ENCODE measurements at regions not wholly inside any gene's neighbourhood (a gene's known extent, or its start where the extent isn't known, plus 50 kb on each side); places are given as distances from the start of the nearest gene placed in this dataset.

DNA sequence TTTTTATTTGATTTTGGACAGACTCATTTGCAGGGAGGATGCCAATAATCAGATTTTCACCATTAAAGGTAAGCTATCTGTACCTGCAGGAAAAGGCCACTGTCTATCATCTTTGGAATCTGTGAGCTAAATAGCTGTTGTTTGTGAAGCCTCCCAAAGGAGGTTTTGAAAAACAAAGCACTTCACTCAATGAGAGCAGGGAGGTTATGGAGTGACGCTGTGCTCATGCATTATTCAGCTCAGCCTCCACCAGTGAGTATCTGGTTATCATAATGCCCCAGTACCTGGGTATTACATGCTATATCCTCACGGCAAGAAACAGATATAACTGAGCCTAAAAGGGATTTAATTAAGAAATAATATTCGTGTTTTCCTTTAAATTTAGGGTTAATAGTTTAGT, 189.6 kb upstream of the PIK3C3 start:
- H3K36me3 ChIP-seq (ENCODE audit: control insufficient read depth, insufficient read depth, low read length) = no peaks in the 10 kb centered on the region
- H3K27me3 ChIP-seq (ENCODE audit: control insufficient read depth, insufficient read depth, low read length) = no peaks in the 10 kb centered on the region
- H3K4me1 ChIP-seq (ENCODE audit: control insufficient read depth, insufficient read depth, low read length) = peaks cover 3% of the 10 kb centered on the region
- no peaks in the 10 kb centered on the region for H3K9me3 ChIP-seq (ENCODE audit: control insufficient read depth, insufficient read depth, low read length)
- no peak overlapping the region for H3K4me3 ChIP-seq (ENCODE audit: low read depth, low read length)
- no peak overlapping the region for H3K27ac ChIP-seq (ENCODE audit: low read depth, low read length)
- DNase-seq (ENCODE audit: low read depth in 4 of 6, low spot score in 6 of 6) = peak in 1 of 6 donors; percentile 70
- WGBS (ENCODE audit: insufficient coverage) = 40% methylated on average over 1 of the region's 3 CpGs

DNA sequence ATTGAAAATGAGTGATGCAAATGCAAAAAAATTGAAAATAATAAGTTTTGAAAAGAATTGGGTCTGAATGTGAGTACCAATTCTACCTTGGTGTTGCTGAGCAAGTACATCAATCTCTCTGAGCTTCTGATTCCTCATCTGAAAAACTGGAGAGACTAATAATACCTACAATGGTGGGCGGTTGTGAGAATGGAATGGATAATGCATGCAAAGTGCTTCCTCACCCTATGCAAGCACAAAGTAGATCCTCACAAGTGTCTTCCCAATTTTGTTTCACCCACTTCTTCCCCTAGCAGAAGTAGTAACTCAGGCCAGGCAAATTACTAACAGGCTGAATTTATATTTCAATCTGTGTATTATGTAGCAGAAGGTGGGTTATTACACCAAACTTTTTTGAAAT, 191.7 kb upstream of the PIK3C3 start:
- Histone ChIP-seq H3K4me1 (ENCODE audit: control insufficient read depth, insufficient read depth, low read length) (peaks cover 3% of the 10 kb centered on the region), H3K9me3 (ENCODE audit: control insufficient read depth, insufficient read depth, low read length) (no peaks in the 10 kb centered on the region), H3K4me3 (ENCODE audit: low read depth, low read length) (no peak overlapping the region), H3K27ac (ENCODE audit: low read depth, low read length) (no peak overlapping the region), H3K27me3 (ENCODE audit: control insufficient read depth, insufficient read depth, low read length) (no peaks in the 10 kb centered on the region), H3K36me3 (ENCODE audit: control insufficient read depth, insufficient read depth, low read length) (no peaks in the 10 kb centered on the region)
- no CpG with 5 or more reads among the region's 1 CpG for WGBS (ENCODE audit: insufficient coverage)
- no peak for DNase-seq (ENCODE audit: low read depth in 4 of 6, low spot score in 6 of 6)

DNA sequence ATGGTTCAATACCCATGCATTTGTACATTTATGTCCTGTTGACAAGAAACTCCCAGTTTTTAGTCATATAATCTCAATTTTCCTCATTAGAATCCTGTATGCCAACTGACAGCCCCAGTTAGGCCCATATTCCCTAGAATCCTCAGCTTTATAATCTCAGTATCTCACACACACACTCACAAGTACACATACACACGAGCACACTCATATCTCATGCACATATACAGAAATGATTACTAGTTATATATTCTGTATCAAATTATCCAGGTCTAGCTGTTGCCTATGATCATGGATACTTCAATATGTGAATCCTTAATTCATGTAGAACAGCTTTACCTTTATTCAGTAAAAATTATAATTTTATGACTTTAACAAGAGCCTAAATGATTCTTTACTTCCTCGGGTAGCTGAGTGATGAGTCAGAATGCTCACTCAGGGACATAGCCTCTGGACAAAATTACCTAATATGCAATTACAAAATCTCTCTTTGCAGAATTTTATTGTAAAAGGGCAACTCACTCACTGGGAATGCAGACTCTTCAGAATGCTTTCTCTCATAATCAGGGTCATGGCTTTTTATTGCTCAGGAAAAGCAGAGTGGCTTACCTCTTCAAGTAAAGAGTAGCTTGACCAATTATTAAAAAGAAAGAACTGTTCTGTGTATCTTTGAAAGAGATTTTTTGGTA, 193.6 kb upstream of the PIK3C3 start:
- no peaks in the 10 kb centered on the region for H3K27me3 ChIP-seq (ENCODE audit: control insufficient read depth, insufficient read depth, low read length)
- no CpG with 5 or more reads among the region's 2 CpGs for WGBS (ENCODE audit: insufficient coverage)
- no peaks in the 10 kb centered on the region for H3K9me3 ChIP-seq (ENCODE audit: control insufficient read depth, insufficient read depth, low read length)
- DNase-seq (ENCODE audit: low read depth in 4 of 6, low spot score in 6 of 6) = no peak
- H3K4me3 ChIP-seq (ENCODE audit: low read depth, low read length) = no peak overlapping the region
- H3K36me3 ChIP-seq (ENCODE audit: control insufficient read depth, insufficient read depth, low read length) = no peaks in the 10 kb centered on the region
- no peak overlapping the region for H3K27ac ChIP-seq (ENCODE audit: low read depth, low read length)
- H3K4me1 ChIP-seq (ENCODE audit: control insufficient read depth, insufficient read depth, low read length) = peaks cover 3% of the 10 kb centered on the region

DNA sequence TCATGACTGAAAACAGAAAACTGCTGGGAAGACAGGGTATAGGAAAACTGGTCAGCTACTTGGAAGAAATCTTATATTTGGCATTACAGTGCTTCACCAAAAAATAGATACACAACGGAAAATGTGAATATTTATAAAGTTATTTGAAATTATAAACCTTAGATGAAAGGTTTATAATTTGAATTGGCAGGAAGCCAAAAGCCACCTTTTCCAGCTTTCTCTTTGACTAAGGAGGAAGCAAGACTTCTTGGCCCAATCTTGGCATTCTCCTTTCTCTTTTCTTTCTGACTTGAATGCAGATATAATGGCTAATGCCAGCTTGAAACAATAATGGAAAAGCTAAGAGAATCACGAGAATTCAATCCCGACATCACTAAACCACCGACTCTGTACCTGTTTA, 196.5 kb upstream of the PIK3C3 start:
- H3K27ac ChIP-seq (ENCODE audit: low read depth, low read length) = no peak overlapping the region
- H3K4me3 ChIP-seq (ENCODE audit: low read depth, low read length) = no peak overlapping the region
- H3K36me3 ChIP-seq (ENCODE audit: control insufficient read depth, insufficient read depth, low read length) = no peaks in the 10 kb centered on the region
- H3K4me1 ChIP-seq (ENCODE audit: control insufficient read depth, insufficient read depth, low read length) = no peaks in the 10 kb centered on the region
- no CpG with 5 or more reads among the region's 4 CpGs for WGBS (ENCODE audit: insufficient coverage)
- H3K27me3 ChIP-seq (ENCODE audit: control insufficient read depth, insufficient read depth, low read length) = no peaks in the 10 kb centered on the region
- no peaks in the 10 kb centered on the region for H3K9me3 ChIP-seq (ENCODE audit: control insufficient read depth, insufficient read depth, low read length)
- no peak for DNase-seq (ENCODE audit: low read depth in 4 of 6, low spot score in 6 of 6)

DNA sequence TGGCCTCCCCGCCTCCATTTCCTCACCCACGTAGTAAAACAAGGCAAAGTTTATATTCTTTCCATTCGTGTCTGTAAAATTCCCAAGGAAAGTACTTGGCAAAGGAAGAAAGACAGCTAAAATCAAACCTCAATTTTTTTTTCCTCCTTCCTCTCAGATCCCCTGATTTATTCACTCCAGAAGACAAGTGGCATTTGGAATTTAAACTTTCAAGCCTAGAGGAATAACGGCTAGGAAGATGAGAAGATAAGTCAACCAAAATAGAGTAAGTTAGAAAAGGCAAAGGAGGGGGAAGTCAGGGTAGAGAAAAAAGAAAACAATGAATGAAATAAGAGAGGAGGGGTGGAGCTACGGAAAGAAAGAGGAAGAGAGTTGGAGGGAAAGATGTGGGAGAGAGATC, 198.9 kb upstream of the PIK3C3 start:
- Histone ChIP-seq H3K27me3 (ENCODE audit: control insufficient read depth, insufficient read depth, low read length) (no peaks in the 10 kb centered on the region), H3K4me3 (ENCODE audit: low read depth, low read length) (no peak overlapping the region), H3K9me3 (ENCODE audit: control insufficient read depth, insufficient read depth, low read length) (no peaks in the 10 kb centered on the region), H3K4me1 (ENCODE audit: control insufficient read depth, insufficient read depth, low read length) (no peaks in the 10 kb centered on the region), H3K36me3 (ENCODE audit: control insufficient read depth, insufficient read depth, low read length) (no peaks in the 10 kb centered on the region), H3K27ac (ENCODE audit: low read depth, low read length) (no peak overlapping the region)
- WGBS (ENCODE audit: insufficient coverage) = 82% methylated on average over 5 of the region's 5 CpGs
- no peak for DNase-seq (ENCODE audit: low read depth in 4 of 6, low spot score in 6 of 6)

DNA sequence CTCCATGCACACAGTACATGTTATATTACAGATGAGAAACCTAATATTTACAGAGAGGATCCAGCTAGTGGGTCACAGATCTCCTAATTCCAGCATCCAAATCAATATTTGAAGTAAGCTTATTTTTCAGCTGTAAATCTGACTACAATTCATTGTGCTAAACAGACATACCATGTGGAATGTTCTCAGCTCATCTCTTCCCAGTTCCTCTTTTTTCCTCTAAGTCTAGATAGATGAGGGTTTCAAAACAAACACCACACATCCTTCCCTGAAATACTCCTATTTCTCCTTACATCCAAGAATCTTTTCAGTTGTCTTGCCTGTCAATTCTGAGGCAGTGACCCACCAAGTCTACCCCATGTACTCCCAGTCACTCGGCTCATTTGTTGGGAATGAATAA, 200.7 kb upstream of the PIK3C3 start:
- Histone ChIP-seq H3K27me3 (ENCODE audit: control insufficient read depth, insufficient read depth, low read length) (no peaks in the 10 kb centered on the region), H3K9me3 (ENCODE audit: control insufficient read depth, insufficient read depth, low read length) (no peaks in the 10 kb centered on the region), H3K27ac (ENCODE audit: low read depth, low read length) (no peak overlapping the region), H3K4me1 (ENCODE audit: control insufficient read depth, insufficient read depth, low read length) (no peaks in the 10 kb centered on the region), H3K36me3 (ENCODE audit: control insufficient read depth, insufficient read depth, low read length) (no peaks in the 10 kb centered on the region), H3K4me3 (ENCODE audit: low read depth, low read length) (no peak overlapping the region)
- no peak for DNase-seq (ENCODE audit: low read depth in 4 of 6, low spot score in 6 of 6)
- WGBS (ENCODE audit: insufficient coverage) = no CpG with 5 or more reads among the region's 1 CpG

DNA sequence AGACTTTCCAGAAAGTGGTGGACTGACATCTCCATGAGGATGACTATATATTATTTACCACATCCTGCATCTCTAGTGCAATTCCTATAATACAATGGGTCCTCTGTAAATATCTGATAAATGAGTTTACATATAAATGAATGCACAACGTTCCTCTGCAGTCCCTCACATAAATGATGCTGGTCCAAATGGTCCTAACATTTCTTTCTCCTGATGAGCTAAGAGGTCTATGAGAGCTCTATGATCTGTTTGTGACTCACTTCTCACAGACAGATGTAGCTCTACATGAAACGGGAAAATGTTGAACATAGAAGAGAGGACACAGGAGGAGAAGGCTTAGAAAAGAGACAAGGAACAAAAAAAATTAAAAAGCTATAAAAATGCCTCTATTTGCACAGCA, 201.2 kb upstream of the PIK3C3 start:
- WGBS (ENCODE audit: insufficient coverage) = no CpG with 5 or more reads among the region's 2 CpGs
- Histone ChIP-seq H3K36me3 (ENCODE audit: control insufficient read depth, insufficient read depth, low read length) (no peaks in the 10 kb centered on the region), H3K4me3 (ENCODE audit: low read depth, low read length) (no peak overlapping the region), H3K9me3 (ENCODE audit: control insufficient read depth, insufficient read depth, low read length) (no peaks in the 10 kb centered on the region), H3K27ac (ENCODE audit: low read depth, low read length) (no peak overlapping the region), H3K27me3 (ENCODE audit: control insufficient read depth, insufficient read depth, low read length) (no peaks in the 10 kb centered on the region), H3K4me1 (ENCODE audit: control insufficient read depth, insufficient read depth, low read length) (no peaks in the 10 kb centered on the region)
- no peak for DNase-seq (ENCODE audit: low read depth in 4 of 6, low spot score in 6 of 6)

DNA sequence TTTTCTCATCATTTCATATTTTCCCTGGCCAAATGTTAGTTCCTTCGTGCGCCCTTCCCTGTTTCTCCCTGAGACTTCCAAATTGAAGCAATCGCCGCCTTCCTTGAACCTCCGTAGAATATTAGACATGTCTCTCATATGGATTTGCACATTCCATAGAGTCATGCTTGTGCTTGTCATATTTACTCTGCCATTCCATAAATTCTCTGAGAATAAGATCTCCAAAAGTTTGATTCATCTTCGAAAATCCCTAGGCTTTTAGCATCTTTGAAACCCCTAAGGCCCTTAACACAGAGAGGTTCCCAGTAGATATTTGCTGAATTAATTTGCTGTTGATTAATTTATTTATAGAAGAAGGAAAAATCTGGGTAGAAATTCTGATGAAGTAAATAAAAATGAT, 202.2 kb upstream of the PIK3C3 start:
- 92% methylated on average over 4 of the region's 6 CpGs for WGBS (ENCODE audit: insufficient coverage)
- Histone ChIP-seq H3K4me3 (ENCODE audit: low read depth, low read length) (no peak overlapping the region), H3K9me3 (ENCODE audit: control insufficient read depth, insufficient read depth, low read length) (no peaks in the 10 kb centered on the region), H3K27me3 (ENCODE audit: control insufficient read depth, insufficient read depth, low read length) (no peaks in the 10 kb centered on the region), H3K36me3 (ENCODE audit: control insufficient read depth, insufficient read depth, low read length) (no peaks in the 10 kb centered on the region), H3K4me1 (ENCODE audit: control insufficient read depth, insufficient read depth, low read length) (no peaks in the 10 kb centered on the region), H3K27ac (ENCODE audit: low read depth, low read length) (no peak overlapping the region)
- no peak for DNase-seq (ENCODE audit: low read depth in 4 of 6, low spot score in 6 of 6)

DNA sequence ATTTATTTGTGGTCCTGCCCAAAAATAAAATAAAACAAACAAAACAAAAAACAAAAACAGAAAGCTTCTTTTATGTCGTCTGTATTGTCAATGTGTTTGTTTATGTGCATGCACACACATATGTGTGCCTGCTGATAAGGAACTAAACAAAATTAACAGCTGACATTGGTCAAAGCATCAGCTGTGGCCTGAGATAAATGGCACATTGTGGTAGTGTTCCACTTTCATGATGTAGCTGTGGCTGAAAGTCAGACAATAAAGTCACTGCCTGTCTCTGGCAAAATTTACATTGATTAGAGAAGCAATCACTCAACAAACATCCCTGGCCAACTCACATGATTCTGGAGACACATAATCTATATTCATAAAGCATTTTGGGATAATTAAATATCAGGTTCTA, 203.4 kb upstream of the PIK3C3 start:
- no peaks in the 10 kb centered on the region for H3K4me1 ChIP-seq (ENCODE audit: control insufficient read depth, insufficient read depth, low read length)
- no peak for DNase-seq (ENCODE audit: low read depth in 4 of 6, low spot score in 6 of 6)
- H3K4me3 ChIP-seq (ENCODE audit: low read depth, low read length) = no peak overlapping the region
- no peaks in the 10 kb centered on the region for H3K36me3 ChIP-seq (ENCODE audit: control insufficient read depth, insufficient read depth, low read length)
- no peak overlapping the region for H3K27ac ChIP-seq (ENCODE audit: low read depth, low read length)
- no CpG with 5 or more reads among the region's 1 CpG for WGBS (ENCODE audit: insufficient coverage)
- H3K27me3 ChIP-seq (ENCODE audit: control insufficient read depth, insufficient read depth, low read length) = no peaks in the 10 kb centered on the region
- no peaks in the 10 kb centered on the region for H3K9me3 ChIP-seq (ENCODE audit: control insufficient read depth, insufficient read depth, low read length)

DNA sequence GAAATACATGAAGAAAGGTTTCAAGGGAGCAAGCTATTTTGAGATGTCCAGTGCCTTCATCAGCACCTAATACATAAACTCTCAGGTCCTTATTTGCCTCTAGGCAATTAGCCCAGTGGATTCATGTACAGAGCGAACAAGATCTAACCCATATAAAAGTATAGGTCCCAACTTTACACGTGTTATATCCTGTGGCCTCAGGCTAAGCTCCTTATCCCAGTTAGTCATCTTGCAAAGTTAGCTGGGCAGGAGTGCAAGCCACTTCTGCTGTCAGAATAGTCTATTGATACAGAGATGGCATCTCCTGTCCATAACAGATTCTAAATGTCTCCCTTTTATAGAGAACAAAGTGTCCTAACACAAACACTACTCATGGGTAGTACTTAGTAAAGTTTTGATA, 203.9 kb upstream of the PIK3C3 start:
- H3K27me3 ChIP-seq (ENCODE audit: control insufficient read depth, insufficient read depth, low read length) = no peaks in the 10 kb centered on the region
- H3K4me1 ChIP-seq (ENCODE audit: control insufficient read depth, insufficient read depth, low read length) = no peaks in the 10 kb centered on the region
- no peak overlapping the region for H3K27ac ChIP-seq (ENCODE audit: low read depth, low read length)
- H3K9me3 ChIP-seq (ENCODE audit: control insufficient read depth, insufficient read depth, low read length) = no peaks in the 10 kb centered on the region
- H3K4me3 ChIP-seq (ENCODE audit: low read depth, low read length) = no peak overlapping the region
- DNase-seq (ENCODE audit: low read depth in 4 of 6, low spot score in 6 of 6) = no peak
- no peaks in the 10 kb centered on the region for H3K36me3 ChIP-seq (ENCODE audit: control insufficient read depth, insufficient read depth, low read length)
- 100% methylated on average over 1 of the region's 2 CpGs for WGBS (ENCODE audit: insufficient coverage)
